ENCODE measurements at regions not wholly inside any gene's neighbourhood (a gene's known extent, or its start where the extent isn't known, plus 50 kb on each side); places are given as distances from the start of the nearest gene placed in this dataset.

DNA sequence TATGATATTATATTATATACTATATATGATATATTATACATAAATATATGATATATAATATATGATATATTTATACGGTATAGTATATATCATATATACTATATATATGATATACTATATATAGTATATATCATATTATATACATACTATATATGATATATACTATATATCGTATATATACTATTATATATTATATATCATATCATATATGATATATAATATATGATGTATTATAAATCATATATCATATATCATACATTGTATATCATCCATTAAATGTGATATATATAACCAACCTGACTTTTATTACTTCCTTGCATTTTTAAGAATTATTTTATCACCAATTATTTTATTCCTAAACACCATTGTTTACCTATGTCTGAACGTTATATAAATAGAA is 146.6 kb upstream of the PRSS16 start:
- TF ChIP-seq EP300 (conservative IDR thresholded peaks at IDR 0.05; ENCODE audit: poor library complexity, severe bottlenecking) (no peak), EZH2 (IDR thresholded peaks at IDR 0.05; ENCODE audit: borderline replicate concordance, insufficient read depth, low read length, poor library complexity, severe bottlenecking) (no peak), MXI1 (conservative IDR thresholded peaks at IDR 0.05; ENCODE audit: poor library complexity, severe bottlenecking) (no peak), POLR2AphosphoS5 (IDR thresholded peaks at IDR 0.05) (no peak), SMC3 (conservative IDR thresholded peaks at IDR 0.05; ENCODE audit: poor library complexity) (no peak), RAD21 (conservative IDR thresholded peaks at IDR 0.05) (no peak)
- TF ChIP-seq, protein P1, sequence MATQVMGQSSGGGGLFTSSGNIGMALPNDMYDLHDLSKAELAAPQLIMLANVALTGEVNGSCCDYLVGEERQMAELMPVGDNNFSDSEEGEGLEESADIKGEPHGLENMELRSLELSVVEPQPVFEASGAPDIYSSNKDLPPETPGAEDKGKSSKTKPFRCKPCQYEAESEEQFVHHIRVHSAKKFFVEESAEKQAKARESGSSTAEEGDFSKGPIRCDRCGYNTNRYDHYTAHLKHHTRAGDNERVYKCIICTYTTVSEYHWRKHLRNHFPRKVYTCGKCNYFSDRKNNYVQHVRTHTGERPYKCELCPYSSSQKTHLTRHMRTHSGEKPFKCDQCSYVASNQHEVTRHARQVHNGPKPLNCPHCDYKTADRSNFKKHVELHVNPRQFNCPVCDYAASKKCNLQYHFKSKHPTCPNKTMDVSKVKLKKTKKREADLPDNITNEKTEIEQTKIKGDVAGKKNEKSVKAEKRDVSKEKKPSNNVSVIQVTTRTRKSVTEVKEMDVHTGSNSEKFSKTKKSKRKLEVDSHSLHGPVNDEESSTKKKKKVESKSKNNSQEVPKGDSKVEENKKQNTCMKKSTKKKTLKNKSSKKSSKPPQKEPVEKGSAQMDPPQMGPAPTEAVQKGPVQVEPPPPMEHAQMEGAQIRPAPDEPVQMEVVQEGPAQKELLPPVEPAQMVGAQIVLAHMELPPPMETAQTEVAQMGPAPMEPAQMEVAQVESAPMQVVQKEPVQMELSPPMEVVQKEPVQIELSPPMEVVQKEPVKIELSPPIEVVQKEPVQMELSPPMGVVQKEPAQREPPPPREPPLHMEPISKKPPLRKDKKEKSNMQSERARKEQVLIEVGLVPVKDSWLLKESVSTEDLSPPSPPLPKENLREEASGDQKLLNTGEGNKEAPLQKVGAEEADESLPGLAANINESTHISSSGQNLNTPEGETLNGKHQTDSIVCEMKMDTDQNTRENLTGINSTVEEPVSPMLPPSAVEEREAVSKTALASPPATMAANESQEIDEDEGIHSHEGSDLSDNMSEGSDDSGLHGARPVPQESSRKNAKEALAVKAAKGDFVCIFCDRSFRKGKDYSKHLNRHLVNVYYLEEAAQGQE (IDR thresholded peaks at IDR 0.05; ENCODE audit: borderline replicate concordance) = no peak
- TF ChIP-seq, protein P2, sequence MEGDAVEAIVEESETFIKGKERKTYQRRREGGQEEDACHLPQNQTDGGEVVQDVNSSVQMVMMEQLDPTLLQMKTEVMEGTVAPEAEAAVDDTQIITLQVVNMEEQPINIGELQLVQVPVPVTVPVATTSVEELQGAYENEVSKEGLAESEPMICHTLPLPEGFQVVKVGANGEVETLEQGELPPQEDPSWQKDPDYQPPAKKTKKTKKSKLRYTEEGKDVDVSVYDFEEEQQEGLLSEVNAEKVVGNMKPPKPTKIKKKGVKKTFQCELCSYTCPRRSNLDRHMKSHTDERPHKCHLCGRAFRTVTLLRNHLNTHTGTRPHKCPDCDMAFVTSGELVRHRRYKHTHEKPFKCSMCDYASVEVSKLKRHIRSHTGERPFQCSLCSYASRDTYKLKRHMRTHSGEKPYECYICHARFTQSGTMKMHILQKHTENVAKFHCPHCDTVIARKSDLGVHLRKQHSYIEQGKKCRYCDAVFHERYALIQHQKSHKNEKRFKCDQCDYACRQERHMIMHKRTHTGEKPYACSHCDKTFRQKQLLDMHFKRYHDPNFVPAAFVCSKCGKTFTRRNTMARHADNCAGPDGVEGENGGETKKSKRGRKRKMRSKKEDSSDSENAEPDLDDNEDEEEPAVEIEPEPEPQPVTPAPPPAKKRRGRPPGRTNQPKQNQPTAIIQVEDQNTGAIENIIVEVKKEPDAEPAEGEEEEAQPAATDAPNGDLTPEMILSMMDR (IDR thresholded peaks at IDR 0.05; ENCODE audit: poor library complexity, severe bottlenecking) = no peak
- H3K79me2 ChIP-seq (replicated peaks; ENCODE audit: insufficient read depth, low read length) = no peaks in the 10 kb centered on the region
- no peaks in the 10 kb centered on the region for H3K9me3 ChIP-seq (ENCODE audit: low read length)
- no peak overlapping the region for H3K4me3 ChIP-seq (ENCODE audit: low read length)
- H4K20me1 ChIP-seq (ENCODE audit: insufficient read depth) = no peaks in the 10 kb centered on the region
- H3K9me2 ChIP-seq (ENCODE audit: insufficient read depth, low read length) = no peaks in the 10 kb centered on the region
- no peaks in the 10 kb centered on the region for H3K36me3 ChIP-seq (ENCODE audit: insufficient read depth, low read length)
- no peak overlapping the region for H3K27ac ChIP-seq (ENCODE audit: low read length)
- H3K9ac ChIP-seq (ENCODE audit: low read length) = no peak overlapping the region
- no peaks in the 10 kb centered on the region for H3F3A ChIP-seq (ENCODE audit: insufficient read depth, low read length, poor library complexity, severe bottlenecking)
- H2AFZ ChIP-seq (ENCODE audit: low read depth, low read length) = no peak overlapping the region
- H3K4me2 ChIP-seq (ENCODE audit: low read length) = no peak overlapping the region
- peaks cover 32% of the 10 kb centered on the region for H3K27me3 ChIP-seq (ENCODE audit: insufficient read depth, low read depth, low read length)

DNA sequence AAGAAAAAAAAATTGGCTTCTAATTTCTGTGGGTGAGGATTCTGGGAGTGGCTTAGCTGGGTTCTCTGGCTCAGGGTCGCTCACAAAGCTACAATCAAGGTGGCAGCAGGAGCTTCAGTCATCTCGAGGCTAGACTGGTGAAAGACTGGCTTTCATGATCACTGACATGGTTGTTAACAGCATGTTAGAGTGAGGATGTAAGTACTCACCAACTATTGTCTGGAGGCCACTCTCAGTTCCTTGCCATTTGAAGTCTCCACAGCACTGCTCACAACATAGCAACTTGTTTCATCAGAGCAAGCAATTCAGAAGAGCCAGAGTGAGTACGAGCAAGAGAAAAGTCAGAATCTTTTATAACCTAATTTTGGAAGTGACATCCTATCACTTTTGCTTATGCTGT is 145.7 kb upstream of the PRSS16 start:
- H3K79me2 ChIP-seq (replicated peaks; ENCODE audit: insufficient read depth, low read length) = no peaks in the 10 kb centered on the region
- no peaks in the 10 kb centered on the region for H3K9me3 ChIP-seq (ENCODE audit: low read length)
- H4K20me1 ChIP-seq (ENCODE audit: insufficient read depth) = no peaks in the 10 kb centered on the region
- H3K9ac ChIP-seq (ENCODE audit: low read length) = no peak overlapping the region
- no peak overlapping the region for H3K4me3 ChIP-seq (ENCODE audit: low read length)
- peaks cover 23% of the 10 kb centered on the region for H3K27me3 ChIP-seq (ENCODE audit: insufficient read depth, low read depth, low read length)
- no peaks in the 10 kb centered on the region for H3K9me2 ChIP-seq (ENCODE audit: insufficient read depth, low read length)
- no peak overlapping the region for H3K27ac ChIP-seq (ENCODE audit: low read length)
- no peak for TF ChIP-seq EZH2 (IDR thresholded peaks at IDR 0.05; ENCODE audit: borderline replicate concordance, insufficient read depth, low read length, poor library complexity, severe bottlenecking)
- no peak for TF ChIP-seq POLR2AphosphoS5 (IDR thresholded peaks at IDR 0.05)
- TF ChIP-seq, protein P1 (IDR thresholded peaks at IDR 0.05; ENCODE audit: borderline replicate concordance) = no peak
- TF ChIP-seq, protein P2 (IDR thresholded peaks at IDR 0.05; ENCODE audit: poor library complexity, severe bottlenecking) = no peak
- no peak for TF ChIP-seq EP300 (conservative IDR thresholded peaks at IDR 0.05; ENCODE audit: poor library complexity, severe bottlenecking)
- no peak for TF ChIP-seq MXI1 (conservative IDR thresholded peaks at IDR 0.05; ENCODE audit: poor library complexity, severe bottlenecking)
- H3K36me3 ChIP-seq (ENCODE audit: insufficient read depth, low read length) = no peaks in the 10 kb centered on the region
- H3F3A ChIP-seq (ENCODE audit: insufficient read depth, low read length, poor library complexity, severe bottlenecking) = no peaks in the 10 kb centered on the region
- H3K4me2 ChIP-seq (ENCODE audit: low read length) = no peak overlapping the region
- no peak overlapping the region for H2AFZ ChIP-seq (ENCODE audit: low read depth, low read length)
